GM23248 (cell line): ENCODE measurements at regions not wholly inside any gene's neighbourhood (a gene's known extent, or its start where the extent isn't known, plus 50 kb on each side); places are given as distances from the start of the nearest gene placed in this dataset.

Experiments
- EZH2 ChIP-seq: fragments of 200-600 bp; sonication (generic); IDR thresholded peaks from 2 replicates; pipeline ENCODE4 v1.6.1; 2018; ENCODE audit warnings: antibody characterized with exemption, mild to moderate bottlenecking; ENCODE audit not compliant: insufficient read depth, poor library complexity, severe bottlenecking
- EZH2phosphoT487 ChIP-seq: fragments of 200-600 bp; sonication (generic); IDR thresholded peaks from 2 replicates; pipeline ENCODE4 v1.6.1; 2018; ENCODE audit warnings: antibody characterized with exemption, moderate library complexity, mild to moderate bottlenecking, low read depth; ENCODE audit not compliant: insufficient read depth

- TF ChIP-seq EZH2 (no peak), EZH2phosphoT487 (no peak)
Observed at GRCh38 chr18:45266023-45266422, 349.3 kb upstream of the SLC14A2 start.
